ENCODE measurements at regions not wholly inside any gene's neighbourhood (a gene's known extent, or its start where the extent isn't known, plus 50 kb on each side); places are given as distances from the start of the nearest gene placed in this dataset.

DNA sequence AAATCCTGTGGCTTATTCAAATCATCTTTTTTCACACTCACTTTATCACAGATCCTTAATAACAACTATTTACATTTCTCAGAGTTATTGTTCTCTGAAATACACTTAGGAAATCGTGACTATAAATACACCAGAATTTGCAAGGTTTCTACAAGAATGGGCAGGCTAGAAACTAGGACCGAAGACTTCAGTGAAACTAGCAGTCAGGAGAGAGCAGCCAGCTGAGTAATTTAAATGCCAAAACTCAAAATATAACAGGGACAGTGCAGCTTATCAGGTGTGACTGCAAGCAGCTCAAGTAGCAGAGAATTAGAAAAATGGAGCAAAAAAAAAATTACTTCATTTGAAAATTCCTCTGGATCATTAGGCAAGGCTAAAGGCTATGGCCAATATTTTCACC is 719.3 kb upstream of the ZNF608 start:
- ChIA-PET POLR2A (no interaction called here), CTCF (no interaction called here)
- H3K36me3 Mint-ChIP-seq (ENCODE audit: low read depth) = no peaks in the 10 kb centered on the region
- no peaks in the 10 kb centered on the region for H3K4me1 ChIP-seq (ENCODE audit: insufficient read depth, low read length)
- H3K9me3 Mint-ChIP-seq = no peaks in the 10 kb centered on the region
- no peaks in the 10 kb centered on the region for H3K36me3 ChIP-seq (ENCODE audit: insufficient read depth, low read length)
- H3K27me3 ChIP-seq (ENCODE audit: control insufficient read depth in 1 of 2, insufficient read depth in 2 of 2, low read length in 2 of 2) = no peaks in the 10 kb centered on the region
- TF ChIP-seq CTCF (IDR thresholded peaks at IDR 0.05) = no peak
- ATAC-seq (ENCODE audit: poor library complexity) (no peak), DNase-seq (no peak)
- no peaks in the 10 kb centered on the region for H3K9me3 ChIP-seq (ENCODE audit: control insufficient read depth in 1 of 2, insufficient read depth in 1 of 2, low read length in 2 of 2)
- no peaks in the 10 kb centered on the region for H3K4me1 Mint-ChIP-seq (ENCODE audit: low read depth)
- H3K27ac ChIP-seq (ENCODE audit: low read depth in 1 of 2, low read length in 2 of 2) = no peak overlapping the region
- intact Hi-C loops (cut with DNase I, micrococcal nuclease) = no loop called here
- no peak overlapping the region for H3K27ac Mint-ChIP-seq
- no peak overlapping the region for H3K4me3 ChIP-seq (ENCODE audit: low read length)
- no peak overlapping the region for H3K4me3 Mint-ChIP-seq
- H3K27me3 Mint-ChIP-seq = no peaks in the 10 kb centered on the region

DNA sequence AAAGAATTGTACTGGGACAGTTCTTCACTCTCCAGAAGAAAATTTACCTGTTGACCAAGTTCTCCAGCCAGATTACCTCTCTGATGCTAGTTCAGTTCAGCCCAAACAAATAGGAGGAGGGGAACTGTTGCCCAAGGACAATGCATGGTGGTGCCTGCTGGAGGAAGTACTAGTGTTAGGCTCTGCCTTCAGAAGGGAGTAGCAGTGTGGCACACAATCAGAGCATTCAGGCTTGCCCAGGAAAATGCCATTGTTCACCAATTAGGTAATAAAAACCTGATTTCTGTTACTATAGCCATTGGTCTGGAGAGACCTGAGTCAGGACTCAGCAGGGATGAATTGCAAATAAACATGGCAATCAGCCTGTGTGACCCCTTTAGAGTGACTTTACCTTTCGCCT is 720.8 kb upstream of the ZNF608 start:
- Mint-ChIP-seq H3K9me3 (no peaks in the 10 kb centered on the region), H3K4me3 (no peak overlapping the region), H3K36me3 (ENCODE audit: low read depth) (no peaks in the 10 kb centered on the region), H3K4me1 (ENCODE audit: low read depth) (no peaks in the 10 kb centered on the region), H3K27ac (no peak overlapping the region), H3K27me3 (no peaks in the 10 kb centered on the region)
- DNase-seq (no peak), ATAC-seq (ENCODE audit: poor library complexity) (no peak)
- POLR2A ChIA-PET = no interaction called here
- H3K27me3 ChIP-seq (ENCODE audit: control insufficient read depth in 1 of 2, insufficient read depth in 2 of 2, low read length in 2 of 2) = no peaks in the 10 kb centered on the region
- intact Hi-C loops (cut with DNase I, micrococcal nuclease) = no loop called here
- no peak overlapping the region for H3K4me3 ChIP-seq (ENCODE audit: low read length)
- H3K9me3 ChIP-seq (ENCODE audit: control insufficient read depth in 1 of 2, insufficient read depth in 1 of 2, low read length in 2 of 2) = no peaks in the 10 kb centered on the region
- H3K27ac ChIP-seq (ENCODE audit: low read depth in 1 of 2, low read length in 2 of 2) = no peak overlapping the region
- no peak for TF ChIP-seq CTCF (IDR thresholded peaks at IDR 0.05)
- CTCF ChIA-PET = no interaction called here
- no peaks in the 10 kb centered on the region for H3K4me1 ChIP-seq (ENCODE audit: insufficient read depth, low read length)
- no peaks in the 10 kb centered on the region for H3K36me3 ChIP-seq (ENCODE audit: insufficient read depth, low read length)

GRCh38 chr5:125470280-125470902 is 724.0 kb upstream of the ZNF608 start:
- ChIA-PET POLR2A (no interaction called here), CTCF (no interaction called here)
- Mint-ChIP-seq H3K27me3 (no peaks in the 10 kb centered on the region), H3K27ac (no peak overlapping the region), H3K4me1 (ENCODE audit: low read depth) (no peaks in the 10 kb centered on the region), H3K4me3 (no peak overlapping the region), H3K9me3 (no peaks in the 10 kb centered on the region), H3K36me3 (ENCODE audit: low read depth) (no peaks in the 10 kb centered on the region)
- Histone ChIP-seq H3K27me3 (ENCODE audit: control insufficient read depth in 1 of 2, insufficient read depth in 2 of 2, low read length in 2 of 2) (no peaks in the 10 kb centered on the region), H3K4me1 (ENCODE audit: insufficient read depth, low read length) (no peaks in the 10 kb centered on the region), H3K9me3 (ENCODE audit: control insufficient read depth in 1 of 2, insufficient read depth in 1 of 2, low read length in 2 of 2) (no peaks in the 10 kb centered on the region), H3K36me3 (ENCODE audit: insufficient read depth, low read length) (no peaks in the 10 kb centered on the region), H3K27ac (ENCODE audit: low read depth in 1 of 2, low read length in 2 of 2) (no peak overlapping the region), H3K4me3 (ENCODE audit: low read length) (no peak overlapping the region)
- no peak for TF ChIP-seq CTCF (IDR thresholded peaks at IDR 0.05)
- DNase-seq = no peak
- intact Hi-C loops (cut with DNase I, micrococcal nuclease) = no loop called here
- ATAC-seq (ENCODE audit: poor library complexity) = no peak

Measured in CD4-positive, alpha-beta T cell (primary cell).